HEK293 (cell line): ENCODE measurements at regions not wholly inside any gene's neighbourhood (a gene's known extent, or its start where the extent isn't known, plus 50 kb on each side); places are given as distances from the start of the nearest gene placed in this dataset.

Experiments
- CTCF ChIA-PET: fragments of 350-600 bp; formaldehyde crosslinking; extraction: SDS; loops from one replicate; lab custom pipeline; 2021; ENCODE audit warnings: antibody characterized with exemption; lab: Yijun Ruan, JAX
- POLR2A ChIA-PET: fragments of 300-600 bp; formaldehyde crosslinking; extraction: SDS; loops from one replicate; lab custom pipeline; 2020; ENCODE audit warnings: antibody characterized with exemption, inconsistent platforms; lab: Yijun Ruan, JAX
- H3K27ac ChIP-seq: fragments of 200-500 bp; sonication (Bioruptor generic); 2 replicates; pipeline ENCODE4 v1.5.1; 2014; ENCODE audit warnings: low read depth, low read length, control low read depth, inconsistent platforms; ENCODE audit errors: extremely low read depth
- H3K36me3 ChIP-seq, 2 experiments: fragments of 200-500 bp in 1 of 2; sonication (Bioruptor generic) in 1 of 2; 1 replicate in 1 of 2; 2 replicates in 1 of 2; pipeline ENCODE4 v1.5.1; 2014 to 2017; ENCODE audit warnings: inconsistent platforms in 2 of 2, low read length in 2 of 2; ENCODE audit not compliant: control insufficient read depth in 2 of 2, insufficient read depth in 1 of 2
- H3K4me1 ChIP-seq: fragments of 200-500 bp; sonication (Bioruptor generic); 2 replicates; pipeline ENCODE4 v1.5.1; 2014; ENCODE audit warnings: mild to moderate bottlenecking, low read length, inconsistent platforms; ENCODE audit not compliant: control insufficient read depth, insufficient read depth
- H3K4me3 ChIP-seq: 2 replicates; pipeline ENCODE4 v1.5.1; 2011; ENCODE audit warnings: low read depth, mild to moderate bottlenecking, control low read depth, low read length, moderate library complexity
- H3K9me3 ChIP-seq: fragments of 200-500 bp; sonication (Bioruptor generic); 2 replicates; pipeline ENCODE4 v1.5.1; 2014; ENCODE audit warnings: low read depth, low read length, inconsistent platforms; ENCODE audit not compliant: control insufficient read depth, insufficient read depth
- ZBTB20 ChIP-seq: fragments of 450-650 bp; formaldehyde crosslinking; IDR thresholded peaks from 2 replicates; pipeline ENCODE4 v1.5.1; 2016; ENCODE audit warnings: missing biosample characterization, missing genetic modification characterization
- ZBTB8A ChIP-seq: fragments of 450-650 bp; formaldehyde crosslinking; IDR thresholded peaks from 2 replicates; pipeline ENCODE4 v1.5.1; 2016; ENCODE audit warnings: missing biosample characterization, missing genetic modification characterization
- ZFP69B ChIP-seq: fragments of 450-650 bp; formaldehyde crosslinking; IDR thresholded peaks from 2 replicates; pipeline ENCODE4 v1.5.1; 2016; ENCODE audit warnings: missing biosample characterization, missing genetic modification characterization
- ZNF132 ChIP-seq: fragments of 450-650 bp; formaldehyde crosslinking; IDR thresholded peaks from 2 replicates; pipeline ENCODE4 v1.5.1; 2017; ENCODE audit warnings: missing biosample characterization, missing genetic modification characterization, borderline replicate concordance
- ZNF202 ChIP-seq: fragments of 450-650 bp; formaldehyde crosslinking; IDR thresholded peaks from 2 replicates; pipeline ENCODE4 v1.5.1; 2016; ENCODE audit warnings: missing biosample characterization, missing genetic modification characterization, borderline replicate concordance
- ZNF221 ChIP-seq: fragments of 450-650 bp; formaldehyde crosslinking; IDR thresholded peaks from 2 replicates; pipeline ENCODE4 v1.5.1; 2017; ENCODE audit warnings: missing biosample characterization, missing genetic modification characterization, borderline replicate concordance
- ZNF366 ChIP-seq: fragments of 450-650 bp; formaldehyde crosslinking; conservative IDR thresholded peaks from 2 replicates; pipeline ENCODE4 v1.5.1; 2016; ENCODE audit warnings: missing biosample characterization, missing genetic modification characterization
- ZNF529 ChIP-seq: fragments of 450-650 bp; formaldehyde crosslinking; IDR thresholded peaks from 2 replicates; pipeline ENCODE4 v1.5.1; 2017; ENCODE audit warnings: missing genetic modification characterization, missing biosample characterization; ENCODE audit not compliant: insufficient replicate concordance
- ZNF664 ChIP-seq: fragments of 450-650 bp; formaldehyde crosslinking; IDR thresholded peaks from 2 replicates; pipeline ENCODE4 v1.5.1; 2016; ENCODE audit warnings: missing biosample characterization, missing genetic modification characterization
- ZNF701 ChIP-seq: fragments of 450-650 bp; formaldehyde crosslinking; IDR thresholded peaks from 2 replicates; pipeline ENCODE4 v1.5.1; 2016; ENCODE audit warnings: missing biosample characterization, missing genetic modification characterization
- ZNF843 ChIP-seq: fragments of 450-650 bp; formaldehyde crosslinking; IDR thresholded peaks from 2 replicates; pipeline ENCODE4 v1.5.1; 2016; ENCODE audit warnings: missing biosample characterization, missing genetic modification characterization
- TF ChIP-seq, protein P1 (sequence below): fragments of 450-650 bp; formaldehyde crosslinking; conservative IDR thresholded peaks from 2 replicates; pipeline ENCODE4 v1.5.1; 2016; ENCODE audit warnings: low read depth, missing biosample characterization, missing genetic modification characterization
- TF ChIP-seq, protein P2 (sequence below): fragments of 450-650 bp; IDR thresholded peaks from 2 replicates; pipeline ENCODE4 v1.5.1; 2018; ENCODE audit warnings: missing biosample characterization, mild to moderate bottlenecking, missing genetic modification characterization
- TF ChIP-seq, protein P3 (sequence below): fragments of 450-650 bp; formaldehyde crosslinking; IDR thresholded peaks from 2 replicates; pipeline ENCODE4 v1.5.1; 2016; ENCODE audit warnings: missing biosample characterization, missing genetic modification characterization
- TF ChIP-seq, protein P4 (sequence below): fragments of 450-650 bp; formaldehyde crosslinking; IDR thresholded peaks from 2 replicates; pipeline ENCODE4 v1.5.1; 2017; ENCODE audit warnings: missing biosample characterization, missing genetic modification characterization
- TF ChIP-seq, protein P5 (sequence below): fragments of 450-650 bp; formaldehyde crosslinking; IDR thresholded peaks from 2 replicates; pipeline ENCODE4 v1.5.1; 2016; ENCODE audit warnings: missing biosample characterization, missing genetic modification characterization
- TF ChIP-seq, protein P6 (sequence below): fragments of 450-650 bp; formaldehyde crosslinking; optimal IDR thresholded peaks from 2 replicates; pipeline ENCODE3; 2016; ENCODE audit warnings: missing biosample characterization, mild to moderate bottlenecking, missing genetic modification characterization
- TF ChIP-seq, protein P7 (sequence below): fragments of 450-650 bp; formaldehyde crosslinking; IDR thresholded peaks from 2 replicates; pipeline ENCODE4 v1.5.1; 2016; ENCODE audit warnings: missing biosample characterization, missing genetic modification characterization

DNA sequence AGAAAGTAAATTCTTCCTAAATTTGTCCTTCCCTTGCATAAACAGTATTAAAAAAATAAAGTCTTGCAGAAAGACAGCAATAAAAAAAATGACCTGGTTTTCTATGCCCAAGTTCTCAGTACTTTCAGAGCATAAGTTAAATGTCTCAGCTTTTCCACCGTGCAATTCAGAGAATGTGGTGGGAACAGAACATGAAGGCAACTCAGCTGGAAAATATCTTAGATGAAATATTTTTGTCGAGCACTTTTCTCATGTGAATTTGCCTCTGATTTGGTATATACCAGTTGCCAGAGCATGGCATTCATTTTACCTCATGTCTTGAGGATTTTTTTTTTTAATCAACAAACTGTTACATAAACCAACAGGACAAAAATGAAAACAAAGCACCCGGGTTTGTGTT lies 176.1 kb downstream of the CETN3 start (continued):
- TF ChIP-seq, protein P1, sequence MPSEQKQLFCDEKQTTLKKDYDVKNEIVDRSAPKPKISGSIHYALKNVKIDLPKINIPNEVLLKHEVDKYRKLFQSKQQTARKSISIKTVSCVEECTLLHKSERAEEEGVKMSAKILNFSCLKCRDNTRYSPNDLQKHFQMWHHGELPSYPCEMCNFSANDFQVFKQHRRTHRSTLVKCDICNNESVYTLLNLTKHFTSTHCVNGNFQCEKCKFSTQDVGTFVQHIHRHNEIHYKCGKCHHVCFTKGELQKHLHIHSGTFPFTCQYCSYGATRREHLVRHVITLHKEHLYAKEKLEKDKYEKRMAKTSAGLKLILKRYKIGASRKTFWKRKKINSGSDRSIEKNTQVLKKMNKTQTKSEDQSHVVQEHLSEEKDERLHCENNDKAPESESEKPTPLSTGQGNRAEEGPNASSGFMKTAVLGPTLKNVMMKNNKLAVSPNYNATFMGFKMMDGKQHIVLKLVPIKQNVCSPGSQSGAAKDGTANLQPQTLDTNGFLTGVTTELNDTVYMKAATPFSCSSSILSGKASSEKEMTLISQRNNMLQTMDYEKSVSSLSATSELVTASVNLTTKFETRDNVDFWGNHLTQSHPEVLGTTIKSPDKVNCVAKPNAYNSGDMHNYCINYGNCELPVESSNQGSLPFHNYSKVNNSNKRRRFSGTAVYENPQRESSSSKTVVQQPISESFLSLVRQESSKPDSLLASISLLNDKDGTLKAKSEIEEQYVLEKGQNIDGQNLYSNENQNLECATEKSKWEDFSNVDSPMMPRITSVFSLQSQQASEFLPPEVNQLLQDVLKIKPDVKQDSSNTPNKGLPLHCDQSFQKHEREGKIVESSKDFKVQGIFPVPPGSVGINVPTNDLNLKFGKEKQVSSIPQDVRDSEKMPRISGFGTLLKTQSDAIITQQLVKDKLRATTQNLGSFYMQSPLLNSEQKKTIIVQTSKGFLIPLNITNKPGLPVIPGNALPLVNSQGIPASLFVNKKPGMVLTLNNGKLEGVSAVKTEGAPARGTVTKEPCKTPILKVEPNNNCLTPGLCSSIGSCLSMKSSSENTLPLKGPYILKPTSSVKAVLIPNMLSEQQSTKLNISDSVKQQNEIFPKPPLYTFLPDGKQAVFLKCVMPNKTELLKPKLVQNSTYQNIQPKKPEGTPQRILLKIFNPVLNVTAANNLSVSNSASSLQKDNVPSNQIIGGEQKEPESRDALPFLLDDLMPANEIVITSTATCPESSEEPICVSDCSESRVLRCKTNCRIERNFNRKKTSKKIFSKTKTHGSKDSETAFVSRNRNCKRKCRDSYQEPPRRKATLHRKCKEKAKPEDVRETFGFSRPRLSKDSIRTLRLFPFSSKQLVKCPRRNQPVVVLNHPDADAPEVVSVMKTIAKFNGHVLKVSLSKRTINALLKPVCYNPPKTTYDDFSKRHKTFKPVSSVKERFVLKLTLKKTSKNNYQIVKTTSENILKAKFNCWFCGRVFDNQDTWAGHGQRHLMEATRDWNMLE (tag by site-specific recombination), result no peak
- TF ChIP-seq ZBTB20 (tag by site-specific recombination), result no peak
- no peak for TF ChIP-seq ZFP69B
- TF ChIP-seq, protein P2, sequence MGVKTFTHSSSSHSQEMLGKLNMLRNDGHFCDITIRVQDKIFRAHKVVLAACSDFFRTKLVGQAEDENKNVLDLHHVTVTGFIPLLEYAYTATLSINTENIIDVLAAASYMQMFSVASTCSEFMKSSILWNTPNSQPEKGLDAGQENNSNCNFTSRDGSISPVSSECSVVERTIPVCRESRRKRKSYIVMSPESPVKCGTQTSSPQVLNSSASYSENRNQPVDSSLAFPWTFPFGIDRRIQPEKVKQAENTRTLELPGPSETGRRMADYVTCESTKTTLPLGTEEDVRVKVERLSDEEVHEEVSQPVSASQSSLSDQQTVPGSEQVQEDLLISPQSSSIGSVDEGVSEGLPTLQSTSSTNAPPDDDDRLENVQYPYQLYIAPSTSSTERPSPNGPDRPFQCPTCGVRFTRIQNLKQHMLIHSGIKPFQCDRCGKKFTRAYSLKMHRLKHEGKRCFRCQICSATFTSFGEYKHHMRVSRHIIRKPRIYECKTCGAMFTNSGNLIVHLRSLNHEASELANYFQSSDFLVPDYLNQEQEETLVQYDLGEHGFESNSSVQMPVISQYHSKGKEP (tag by site-specific recombination), result no peak
- no peak for TF ChIP-seq ZNF529 (tag by site-specific recombination)
- TF ChIP-seq ZNF202, result no peak
- no peak for TF ChIP-seq ZNF701 (tag by site-specific recombination)
- TF ChIP-seq, protein P3, sequence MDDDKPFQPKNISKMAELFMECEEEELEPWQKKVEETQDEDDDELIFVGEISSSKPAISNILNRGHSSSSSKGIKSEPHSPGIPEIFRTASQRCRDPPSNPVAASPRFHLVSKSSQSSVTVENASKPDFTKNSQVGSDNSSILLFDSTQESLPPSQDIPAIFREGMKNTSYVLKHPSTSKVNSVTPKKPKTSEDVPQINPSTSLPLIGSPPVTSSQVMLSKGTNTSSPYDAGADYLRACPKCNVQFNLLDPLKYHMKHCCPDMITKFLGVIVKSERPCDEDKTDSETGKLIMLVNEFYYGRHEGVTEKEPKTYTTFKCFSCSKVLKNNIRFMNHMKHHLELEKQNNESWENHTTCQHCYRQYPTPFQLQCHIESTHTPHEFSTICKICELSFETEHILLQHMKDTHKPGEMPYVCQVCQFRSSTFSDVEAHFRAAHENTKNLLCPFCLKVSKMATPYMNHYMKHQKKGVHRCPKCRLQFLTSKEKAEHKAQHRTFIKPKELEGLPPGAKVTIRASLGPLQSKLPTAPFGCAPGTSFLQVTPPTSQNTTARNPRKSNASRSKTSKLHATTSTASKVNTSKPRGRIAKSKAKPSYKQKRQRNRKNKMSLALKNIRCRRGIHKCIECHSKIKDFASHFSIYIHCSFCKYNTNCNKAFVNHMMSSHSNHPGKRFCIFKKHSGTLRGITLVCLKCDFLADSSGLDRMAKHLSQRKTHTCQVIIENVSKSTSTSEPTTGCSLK (tag by site-specific recombination), result no peak
- TF ChIP-seq, protein P4, sequence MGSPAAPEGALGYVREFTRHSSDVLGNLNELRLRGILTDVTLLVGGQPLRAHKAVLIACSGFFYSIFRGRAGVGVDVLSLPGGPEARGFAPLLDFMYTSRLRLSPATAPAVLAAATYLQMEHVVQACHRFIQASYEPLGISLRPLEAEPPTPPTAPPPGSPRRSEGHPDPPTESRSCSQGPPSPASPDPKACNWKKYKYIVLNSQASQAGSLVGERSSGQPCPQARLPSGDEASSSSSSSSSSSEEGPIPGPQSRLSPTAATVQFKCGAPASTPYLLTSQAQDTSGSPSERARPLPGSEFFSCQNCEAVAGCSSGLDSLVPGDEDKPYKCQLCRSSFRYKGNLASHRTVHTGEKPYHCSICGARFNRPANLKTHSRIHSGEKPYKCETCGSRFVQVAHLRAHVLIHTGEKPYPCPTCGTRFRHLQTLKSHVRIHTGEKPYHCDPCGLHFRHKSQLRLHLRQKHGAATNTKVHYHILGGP (tag by site-specific recombination), result no peak
- TF ChIP-seq, protein P5, sequence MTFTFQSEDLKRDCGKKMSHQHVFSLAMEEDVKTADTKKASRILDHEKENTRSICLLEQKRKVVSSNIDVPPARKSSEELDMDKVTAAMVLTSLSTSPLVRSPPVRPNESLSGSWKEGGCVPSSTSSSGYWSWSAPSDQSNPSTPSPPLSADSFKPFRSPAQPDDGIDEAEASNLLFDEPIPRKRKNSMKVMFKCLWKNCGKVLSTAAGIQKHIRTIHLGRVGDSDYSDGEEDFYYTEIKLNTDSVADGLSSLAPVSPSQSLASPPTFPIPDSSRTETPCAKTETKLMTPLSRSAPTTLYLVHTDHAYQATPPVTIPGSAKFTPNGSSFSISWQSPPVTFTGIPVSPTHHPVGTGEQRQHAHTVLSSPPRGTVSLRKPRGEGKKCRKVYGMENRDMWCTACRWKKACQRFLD (tag by site-specific recombination), result no peak
- TF ChIP-seq ZNF132, result no peak

DNA sequence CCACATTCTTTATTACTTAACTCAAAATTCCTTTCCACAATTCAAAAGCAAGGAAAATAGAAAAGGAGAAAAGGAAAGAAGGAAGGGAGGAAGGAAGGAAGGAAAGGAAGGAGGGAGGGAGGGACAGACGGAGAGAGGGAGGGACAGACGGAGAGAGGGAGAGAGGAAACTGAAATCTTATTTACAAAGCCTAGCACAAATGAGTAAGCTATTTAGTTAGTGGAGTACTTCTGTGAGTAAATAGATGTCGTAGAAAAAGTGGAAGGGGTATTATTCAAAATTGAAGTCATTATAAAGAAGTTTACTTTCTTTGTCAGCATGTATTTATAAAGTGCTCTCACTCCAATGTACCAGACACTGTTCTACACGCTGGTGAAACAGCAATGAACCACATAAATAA lies 177.9 kb downstream of the CETN3 start:
- H3K4me1 ChIP-seq, result no peaks in the 10 kb centered on the region
- H3K9me3 ChIP-seq, result no peaks in the 10 kb centered on the region
- ChIA-PET CTCF (interaction anchor here (0.6 to 2.0 kb wide), 3 partner anchors 770 to 1503 kb away, joined by 3 to 5 read pairs (median 5); no protein-coding TSS in a partner anchor), POLR2A (no interaction called here)
- H3K4me3 ChIP-seq, result no peak overlapping the region
- no peaks in the 10 kb centered on the region for H3K36me3 ChIP-seq
- H3K27ac ChIP-seq, result no peak overlapping the region
- TF ChIP-seq ZBTB8A (tag by site-specific recombination) (no peak), ZNF366 (0 out of 2 replicates have a peak, but pooled peaks have one; percentile 19), ZNF221 (tag by site-specific recombination) (no peak), ZFP69B (no peak), ZNF843 (no peak), ZNF664 (tag by site-specific recombination) (no peak)
- TF ChIP-seq, protein P6, sequence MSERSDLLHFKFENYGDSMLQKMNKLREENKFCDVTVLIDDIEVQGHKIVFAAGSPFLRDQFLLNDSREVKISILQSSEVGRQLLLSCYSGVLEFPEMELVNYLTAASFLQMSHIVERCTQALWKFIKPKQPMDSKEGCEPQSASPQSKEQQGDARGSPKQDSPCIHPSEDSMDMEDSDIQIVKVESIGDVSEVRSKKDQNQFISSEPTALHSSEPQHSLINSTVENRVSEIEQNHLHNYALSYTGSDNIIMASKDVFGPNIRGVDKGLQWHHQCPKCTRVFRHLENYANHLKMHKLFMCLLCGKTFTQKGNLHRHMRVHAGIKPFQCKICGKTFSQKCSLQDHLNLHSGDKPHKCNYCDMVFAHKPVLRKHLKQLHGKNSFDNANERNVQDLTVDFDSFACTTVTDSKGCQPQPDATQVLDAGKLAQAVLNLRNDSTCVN (tag by site-specific recombination), result no peak
- TF ChIP-seq, protein P7, sequence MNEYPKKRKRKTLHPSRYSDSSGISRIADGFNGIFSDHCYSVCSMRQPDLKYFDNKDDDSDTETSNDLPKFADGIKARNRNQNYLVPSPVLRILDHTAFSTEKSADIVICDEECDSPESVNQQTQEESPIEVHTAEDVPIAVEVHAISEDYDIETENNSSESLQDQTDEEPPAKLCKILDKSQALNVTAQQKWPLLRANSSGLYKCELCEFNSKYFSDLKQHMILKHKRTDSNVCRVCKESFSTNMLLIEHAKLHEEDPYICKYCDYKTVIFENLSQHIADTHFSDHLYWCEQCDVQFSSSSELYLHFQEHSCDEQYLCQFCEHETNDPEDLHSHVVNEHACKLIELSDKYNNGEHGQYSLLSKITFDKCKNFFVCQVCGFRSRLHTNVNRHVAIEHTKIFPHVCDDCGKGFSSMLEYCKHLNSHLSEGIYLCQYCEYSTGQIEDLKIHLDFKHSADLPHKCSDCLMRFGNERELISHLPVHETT (tag by site-specific recombination), result no peak
